DOHH2 (cell line): ENCODE measurements at regions not wholly inside any gene's neighbourhood (a gene's known extent, or its start where the extent isn't known, plus 50 kb on each side); places are given as distances from the start of the nearest gene placed in this dataset.

Experiments
- EZH2phosphoT487 ChIP-seq: fragments of 200-600 bp; sonication (generic); IDR thresholded peaks from 2 replicates; pipeline ENCODE4 v1.6.1; 2017; ENCODE audit warnings: borderline replicate concordance, mild to moderate bottlenecking, antibody characterized with exemption, low read length, moderate library complexity, mixed read lengths
- TF ChIP-seq, protein P1 (sequence below): fragments of 200-600 bp; sonication (generic); IDR thresholded peaks from one replicate; pipeline ENCODE4 v1.5.1; 2014; ENCODE audit warnings: antibody characterized with exemption, mild to moderate bottlenecking, low read depth, low read length; ENCODE audit not compliant: poor library complexity, severe bottlenecking

- TF ChIP-seq, protein P1, sequence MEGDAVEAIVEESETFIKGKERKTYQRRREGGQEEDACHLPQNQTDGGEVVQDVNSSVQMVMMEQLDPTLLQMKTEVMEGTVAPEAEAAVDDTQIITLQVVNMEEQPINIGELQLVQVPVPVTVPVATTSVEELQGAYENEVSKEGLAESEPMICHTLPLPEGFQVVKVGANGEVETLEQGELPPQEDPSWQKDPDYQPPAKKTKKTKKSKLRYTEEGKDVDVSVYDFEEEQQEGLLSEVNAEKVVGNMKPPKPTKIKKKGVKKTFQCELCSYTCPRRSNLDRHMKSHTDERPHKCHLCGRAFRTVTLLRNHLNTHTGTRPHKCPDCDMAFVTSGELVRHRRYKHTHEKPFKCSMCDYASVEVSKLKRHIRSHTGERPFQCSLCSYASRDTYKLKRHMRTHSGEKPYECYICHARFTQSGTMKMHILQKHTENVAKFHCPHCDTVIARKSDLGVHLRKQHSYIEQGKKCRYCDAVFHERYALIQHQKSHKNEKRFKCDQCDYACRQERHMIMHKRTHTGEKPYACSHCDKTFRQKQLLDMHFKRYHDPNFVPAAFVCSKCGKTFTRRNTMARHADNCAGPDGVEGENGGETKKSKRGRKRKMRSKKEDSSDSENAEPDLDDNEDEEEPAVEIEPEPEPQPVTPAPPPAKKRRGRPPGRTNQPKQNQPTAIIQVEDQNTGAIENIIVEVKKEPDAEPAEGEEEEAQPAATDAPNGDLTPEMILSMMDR, result no peak
- TF ChIP-seq EZH2phosphoT487, result no peak
Measured at GRCh38 chr5:105397749-105398148, 1835.2 kb upstream of the NUDT12 start.
